Chondrocyte (in vitro differentiated cells): ENCODE measurements at regions not wholly inside any gene's neighbourhood (a gene's known extent, or its start where the extent isn't known, plus 50 kb on each side); places are given as distances from the start of the nearest gene placed in this dataset.
"Not testable (repeated sequence)": the region's sequence is repeated elsewhere in the genome, so short reads cannot be mapped to it uniquely, and the experiment has no call there.

Experiments
- DNase-seq: peaks from one replicate; pipeline ENCODE4 v3.0.0; 2021; ENCODE audit warnings: mixed read lengths, low spot score
- H3K27ac Mint-ChIP-seq: one replicate; pipeline ENCODE4 v1.8.0; 2021; ENCODE audit warnings: mild to moderate bottlenecking, moderate library complexity, mixed read lengths; ENCODE audit not compliant: unreplicated experiment
- H3K27me3 Mint-ChIP-seq: 2 replicates; pipeline ENCODE4 v1.8.0; 2021; ENCODE audit warnings: low read depth, mixed read lengths
- H3K36me3 Mint-ChIP-seq: 2 replicates; pipeline ENCODE4 v1.8.0; 2021; ENCODE audit warnings: low read depth, mixed read lengths
- H3K4me1 Mint-ChIP-seq: 2 replicates; pipeline ENCODE4 v1.8.0; 2021; ENCODE audit warnings: low read depth, mild to moderate bottlenecking, mixed read lengths
- H3K4me3 Mint-ChIP-seq: one replicate; pipeline ENCODE4 v1.8.0; 2021; ENCODE audit warnings: mild to moderate bottlenecking, moderate library complexity, mixed read lengths; ENCODE audit not compliant: unreplicated experiment
- H3K9me3 Mint-ChIP-seq: 2 replicates; pipeline ENCODE4 v1.8.0; 2021; ENCODE audit warnings: low read depth, mixed read lengths
- CTCF ChIP-seq: fragments of 200-600 bp; sonication (generic); IDR thresholded peaks from 2 replicates; pipeline ENCODE4 v1.5.0; 2021; ENCODE audit warnings: antibody characterized with exemption, mild to moderate bottlenecking, moderate library complexity

- Mint-ChIP-seq H3K9me3 (no peaks in the 10 kb centered on the region), H3K36me3 (no peaks in the 10 kb centered on the region), H3K27ac (no peak overlapping the region), H3K27me3 (no peaks in the 10 kb centered on the region), H3K4me1 (peaks cover 13% of the 10 kb centered on the region), H3K4me3 (no peak overlapping the region)
- no peak for TF ChIP-seq CTCF
- no peak for DNase-seq
Measured at GRCh38 chr13:50654331-50654730, 189.2 kb downstream of the DLEU7 start.

DNA sequence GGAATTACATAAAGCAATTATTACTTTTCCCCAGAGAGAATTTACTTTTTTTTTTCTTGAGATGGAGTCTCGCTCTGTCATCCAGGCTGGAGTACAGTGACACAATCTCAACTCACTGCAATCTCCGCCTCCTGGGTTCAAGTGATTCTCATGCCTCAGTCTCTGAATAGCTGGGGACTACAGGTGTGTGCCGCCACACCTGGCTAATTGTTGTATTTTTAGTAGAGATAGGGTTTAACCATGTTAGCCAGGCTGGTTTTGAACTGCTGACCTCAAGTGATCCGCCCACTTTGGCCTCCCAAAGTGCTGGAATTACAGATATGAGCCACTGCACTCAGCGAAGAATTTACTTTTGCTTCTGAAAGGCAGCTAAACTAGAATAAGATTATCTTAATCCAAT lies 181.6 kb downstream of the DLEU7 start:
- H3K36me3 Mint-ChIP-seq, H3K27ac Mint-ChIP-seq, DNase-seq, H3K27me3 Mint-ChIP-seq, H3K4me1 Mint-ChIP-seq, H3K4me3 Mint-ChIP-seq: not testable (repeated sequence)
- peaks cover 13% of the 10 kb centered on the region for H3K9me3 Mint-ChIP-seq

- no peak for DNase-seq
- Mint-ChIP-seq H3K36me3 (peaks cover 1% of the 10 kb centered on the region), H3K27ac (no peak overlapping the region), H3K27me3 (no peaks in the 10 kb centered on the region), H3K9me3 (peaks cover 15% of the 10 kb centered on the region), H3K4me1 (no peaks in the 10 kb centered on the region), H3K4me3 (no peak overlapping the region)
- TF ChIP-seq CTCF: no peak
Measured at GRCh38 chr13:50664951-50665350, 178.5 kb downstream of the DLEU7 start.

- Mint-ChIP-seq H3K27ac (no peak overlapping the region), H3K4me1 (peaks cover 20% of the 10 kb centered on the region), H3K4me3 (no peak overlapping the region), H3K27me3 (no peaks in the 10 kb centered on the region), H3K36me3 (peaks cover 1% of the 10 kb centered on the region), H3K9me3 (peaks cover 8% of the 10 kb centered on the region)
- no peak for TF ChIP-seq CTCF
- no peak for DNase-seq
Measured at GRCh38 chr13:50668049-50668448, 175.4 kb downstream of the DLEU7 start.

DNA sequence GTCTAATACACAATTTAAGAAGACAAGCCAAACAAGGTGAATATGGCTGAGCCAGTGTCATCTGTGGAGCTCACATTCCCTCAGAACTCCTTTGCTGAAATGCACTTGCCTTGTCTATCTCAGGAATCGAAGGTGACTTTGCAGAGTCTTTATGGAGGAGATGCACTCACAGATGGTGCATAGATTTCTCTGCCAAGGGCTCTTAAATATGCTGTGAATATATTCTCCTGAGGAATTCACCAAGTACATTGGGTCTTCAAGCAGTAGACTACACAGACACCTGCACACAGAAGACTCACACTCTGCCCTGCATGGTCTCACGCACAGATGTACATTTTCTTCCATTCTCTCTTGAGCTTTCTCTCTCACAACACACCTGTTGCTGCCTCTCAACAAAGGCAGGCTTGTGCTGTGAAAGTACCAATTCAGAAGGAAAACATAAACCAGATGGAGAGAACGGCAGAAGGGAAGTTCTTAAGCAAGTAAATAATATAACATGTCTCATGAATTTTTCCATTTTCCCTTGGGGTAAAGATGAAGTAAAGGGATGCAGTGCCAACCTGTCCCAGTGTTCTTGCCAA lies 174.7 kb downstream of the DLEU7 start:
- Mint-ChIP-seq H3K36me3 (peaks cover 1% of the 10 kb centered on the region), H3K9me3 (peaks cover 8% of the 10 kb centered on the region), H3K27ac (no peak overlapping the region), H3K27me3 (no peaks in the 10 kb centered on the region), H3K4me3 (no peak overlapping the region), H3K4me1 (peaks cover 21% of the 10 kb centered on the region)
- DNase-seq: no peak
- TF ChIP-seq CTCF: no peak

GRCh38 chr13:50670272-50670671 lies 173.2 kb downstream of the DLEU7 start:
- H3K36me3 Mint-ChIP-seq: peaks cover 1% of the 10 kb centered on the region
- no peak for TF ChIP-seq CTCF

More at GRCh38 chr13:50670272-50670671, 173.2 kb downstream of the DLEU7 start:
- peaks cover 8% of the 10 kb centered on the region for H3K9me3 Mint-ChIP-seq
- no peak overlapping the region for H3K4me3 Mint-ChIP-seq
- H3K4me1 Mint-ChIP-seq: peaks cover 21% of the 10 kb centered on the region
- no peaks in the 10 kb centered on the region for H3K27me3 Mint-ChIP-seq
- H3K27ac Mint-ChIP-seq: no peak overlapping the region
- DNase-seq: no peak
